Activated CD8-positive, alpha-beta memory T cell treated with anti-CD3 and anti-CD28 coated beads, Interleukin-2, amount 50 U/mL, for 1 hour (primary cell): ENCODE measurements at regions not wholly inside any gene's neighbourhood (a gene's known extent, or its start where the extent isn't known, plus 50 kb on each side); places are given as distances from the start of the nearest gene placed in this dataset.

Experiments
- DNase-seq: peaks from one replicate; pipeline ENCODE4 v3.0.0-alpha.2; 2020; ENCODE audit errors: extremely low read depth

- no peak for DNase-seq
These were observed 212.1 kb upstream of the FMN2 start for GRCh38 chr1:239879321-239880170.

GRCh38 chr1:239882967-239883366, 208.7 kb upstream of the FMN2 start:
- DNase-seq, result no peak

GRCh38 chr1:239884796-239885195, 206.9 kb upstream of the FMN2 start:
- no peak for DNase-seq

- DNase-seq, result no peak
These were observed 205.4 kb upstream of the FMN2 start for GRCh38 chr1:239886266-239886665.

GRCh38 chr1:239888639-239889038, 203.0 kb upstream of the FMN2 start:
- no peak for DNase-seq

GRCh38 chr1:239891621-239892358, 199.9 kb upstream of the FMN2 start:
- no peak for DNase-seq

GRCh38 chr1:239892602-239893001, 199.1 kb upstream of the FMN2 start:
- DNase-seq, result no peak

GRCh38 chr1:239893127-239893731, 198.5 kb upstream of the FMN2 start:
- no peak for DNase-seq

- no peak for DNase-seq
These were observed 195.1 kb upstream of the FMN2 start for GRCh38 chr1:239896569-239896968.

GRCh38 chr1:239896980-239897379, 194.7 kb upstream of the FMN2 start:
- no peak for DNase-seq

GRCh38 chr1:239897458-239897857, 194.2 kb upstream of the FMN2 start:
- DNase-seq, result no peak

- peak; percentile 13 for DNase-seq
These were observed 193.5 kb upstream of the FMN2 start for GRCh38 chr1:239898062-239898730.

- no peak for DNase-seq
These were observed 191.9 kb upstream of the FMN2 start for GRCh38 chr1:239899747-239900146.

- no peak for DNase-seq
These were observed 185.3 kb upstream of the FMN2 start for GRCh38 chr1:239906394-239906793.

- no peak for DNase-seq
These were observed 181.8 kb upstream of the FMN2 start for GRCh38 chr1:239909898-239910297.

- no peak for DNase-seq
These were observed 179.2 kb upstream of the FMN2 start for GRCh38 chr1:239912471-239912870.

- no peak for DNase-seq
These were observed 178.5 kb upstream of the FMN2 start for GRCh38 chr1:239913141-239913585.

- no peak for DNase-seq
These were observed 176.9 kb upstream of the FMN2 start for GRCh38 chr1:239914751-239915231.

GRCh38 chr1:239918634-239919033, 173.0 kb upstream of the FMN2 start:
- no peak for DNase-seq

- DNase-seq, result no peak
These were observed 171.5 kb upstream of the FMN2 start for GRCh38 chr1:239920214-239920613.

GRCh38 chr1:239922778-239923522, 168.7 kb upstream of the FMN2 start:
- DNase-seq, result no peak
